CD4-positive, alpha-beta T cell (primary cell): ENCODE measurements at regions not wholly inside any gene's neighbourhood (a gene's known extent, or its start where the extent isn't known, plus 50 kb on each side); places are given as distances from the start of the nearest gene placed in this dataset.

Experiments used
- ATAC-seq: fragments of 200-7000 bp; cut with Tn5 transposase; one replicate; pipeline ENCODE4 v1.10.0; 2022; ENCODE audit warnings: mild to moderate bottlenecking; ENCODE audit not compliant: poor library complexity
- CTCF ChIA-PET: fragments of 350-600 bp; sonication (Branson Sonifier 250); formaldehyde crosslinking; loops from one replicate; lab custom pipeline; 2021; ENCODE audit warnings: antibody characterized with exemption, inconsistent platforms; lab: Charles Lee
- POLR2A ChIA-PET: fragments of 350-600 bp; sonication (Branson Sonifier 250); formaldehyde crosslinking; loops from one replicate; lab custom pipeline; 2021; ENCODE audit warnings: antibody characterized with exemption, inconsistent platforms; lab: Charles Lee
- DNase-seq, 14 experiments: peaks; one replicate each; pipeline ENCODE4 v3.0.0-alpha.2; 2013 to 2020; ENCODE audit warnings: mixed read lengths in 2 of 14
- H3K27ac ChIP-seq, 2 donors: one replicate each; pipeline versions ENCODE4 v1.5.1 to v1.7.0; 2013; ENCODE audit warnings: low read length in 2 of 2, low read depth in 1 of 2, mild to moderate bottlenecking in 1 of 2
- H3K27me3 ChIP-seq, 2 experiments: 1 replicate in 1 of 2; 2 replicates in 1 of 2; pipeline versions ENCODE4 v1.6.1 to v1.7.0; 2013; ENCODE audit warnings: low read length in 2 of 2, control low read depth in 1 of 2, mild to moderate bottlenecking in 1 of 2, moderate library complexity in 1 of 2; ENCODE audit not compliant: insufficient read depth in 2 of 2, control insufficient read depth in 1 of 2
- H3K36me3 ChIP-seq: one replicate; pipeline ENCODE4 v1.6.1; 2013; ENCODE audit warnings: low read length, control low read depth; ENCODE audit not compliant: insufficient read depth
- H3K4me1 ChIP-seq: one replicate; pipeline ENCODE4 v1.6.1; 2013; ENCODE audit warnings: low read length, control low read depth; ENCODE audit not compliant: insufficient read depth
- H3K4me3 ChIP-seq: one replicate; pipeline ENCODE4 v1.5.1; 2013; ENCODE audit warnings: mild to moderate bottlenecking, low read length, moderate library complexity
- H3K9me3 ChIP-seq, 2 experiments: 1 replicate in 1 of 2; 2 replicates in 1 of 2; pipeline versions ENCODE4 v1.6.1 to v1.7.0; 2013; ENCODE audit warnings: low read length in 2 of 2, mild to moderate bottlenecking in 2 of 2, control low read depth in 1 of 2, moderate library complexity in 1 of 2; ENCODE audit not compliant: control insufficient read depth in 1 of 2, insufficient read depth in 1 of 2
- H3K27ac Mint-ChIP-seq: one replicate; pipeline ENCODE4 v1.8.0; 2020; ENCODE audit warnings: mixed read lengths
- H3K27me3 Mint-ChIP-seq: one replicate; pipeline ENCODE4 v1.8.0; 2021; ENCODE audit warnings: mixed read lengths
- H3K36me3 Mint-ChIP-seq: one replicate; pipeline ENCODE4 v1.8.0; 2021; ENCODE audit warnings: low read depth, mixed read lengths
- H3K4me1 Mint-ChIP-seq: one replicate; pipeline ENCODE4 v1.8.0; 2021; ENCODE audit warnings: low read depth, mixed read lengths
- H3K4me3 Mint-ChIP-seq: one replicate; pipeline ENCODE4 v1.8.0; 2020; ENCODE audit warnings: mild to moderate bottlenecking, mixed read lengths
- H3K9me3 Mint-ChIP-seq: one replicate; pipeline ENCODE4 v1.8.0; 2020; ENCODE audit warnings: mixed read lengths
- intact Hi-C, 2 experiments: fragments of 100-400 bp; cut with DNase I in 1 of 2; cut with micrococcal nuclease in 1 of 2; formaldehyde crosslinking; loops; one replicate each; pipeline versions ENCODE4 v1.15.1 to v1.9.0; 2023 to 2025; cut with DNase I, micrococcal nuclease
- TF ChIP-seq, protein P1 (sequence below): fragments of 200-600 bp; IDR thresholded peaks from one replicate; pipeline ENCODE4 v1.8.0; 2022; ENCODE audit warnings: antibody characterized with exemption, mild to moderate bottlenecking

DNA sequence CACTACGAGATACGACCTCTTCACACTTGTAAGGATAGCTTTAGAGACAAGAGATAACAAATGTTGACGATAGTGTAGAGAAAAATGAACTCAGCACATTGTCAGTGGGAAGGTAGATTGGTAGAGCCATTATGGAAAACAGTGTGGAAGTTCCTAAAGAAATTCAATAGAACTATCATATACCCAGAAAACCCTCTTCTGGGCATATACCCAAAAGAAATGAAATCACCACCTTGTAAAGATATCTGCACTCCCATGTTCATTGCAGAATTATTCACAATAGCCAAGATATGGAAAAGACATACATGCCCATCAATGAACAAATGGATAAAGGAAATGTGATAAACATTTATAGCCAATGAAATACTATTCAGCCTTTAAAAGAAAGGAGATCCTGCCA, 499.8 kb upstream of the TBX3 start:
- ATAC-seq (no peak), DNase-seq (no peak)
- POLR2A ChIA-PET = no interaction called here
- Histone ChIP-seq H3K4me1 (no peaks in the 10 kb centered on the region), H3K4me3 (no peak overlapping the region), H3K27ac (no peak overlapping the region), H3K27me3 (no peaks in the 10 kb centered on the region), H3K36me3 (no peaks in the 10 kb centered on the region), H3K9me3 (peaks cover 4 to 6% of the 10 kb centered on the region in 2 experiments)
- TF ChIP-seq, protein P1, sequence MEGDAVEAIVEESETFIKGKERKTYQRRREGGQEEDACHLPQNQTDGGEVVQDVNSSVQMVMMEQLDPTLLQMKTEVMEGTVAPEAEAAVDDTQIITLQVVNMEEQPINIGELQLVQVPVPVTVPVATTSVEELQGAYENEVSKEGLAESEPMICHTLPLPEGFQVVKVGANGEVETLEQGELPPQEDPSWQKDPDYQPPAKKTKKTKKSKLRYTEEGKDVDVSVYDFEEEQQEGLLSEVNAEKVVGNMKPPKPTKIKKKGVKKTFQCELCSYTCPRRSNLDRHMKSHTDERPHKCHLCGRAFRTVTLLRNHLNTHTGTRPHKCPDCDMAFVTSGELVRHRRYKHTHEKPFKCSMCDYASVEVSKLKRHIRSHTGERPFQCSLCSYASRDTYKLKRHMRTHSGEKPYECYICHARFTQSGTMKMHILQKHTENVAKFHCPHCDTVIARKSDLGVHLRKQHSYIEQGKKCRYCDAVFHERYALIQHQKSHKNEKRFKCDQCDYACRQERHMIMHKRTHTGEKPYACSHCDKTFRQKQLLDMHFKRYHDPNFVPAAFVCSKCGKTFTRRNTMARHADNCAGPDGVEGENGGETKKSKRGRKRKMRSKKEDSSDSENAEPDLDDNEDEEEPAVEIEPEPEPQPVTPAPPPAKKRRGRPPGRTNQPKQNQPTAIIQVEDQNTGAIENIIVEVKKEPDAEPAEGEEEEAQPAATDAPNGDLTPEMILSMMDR = no peak
- CTCF ChIA-PET = no interaction called here
- peaks cover 4% of the 10 kb centered on the region for H3K9me3 Mint-ChIP-seq
- H3K36me3 Mint-ChIP-seq = no peaks in the 10 kb centered on the region
- intact Hi-C loops = no loop called here
- no peak overlapping the region for H3K4me3 Mint-ChIP-seq
- H3K27me3 Mint-ChIP-seq = no peaks in the 10 kb centered on the region
- no peak overlapping the region for H3K27ac Mint-ChIP-seq
- no peaks in the 10 kb centered on the region for H3K4me1 Mint-ChIP-seq

DNA sequence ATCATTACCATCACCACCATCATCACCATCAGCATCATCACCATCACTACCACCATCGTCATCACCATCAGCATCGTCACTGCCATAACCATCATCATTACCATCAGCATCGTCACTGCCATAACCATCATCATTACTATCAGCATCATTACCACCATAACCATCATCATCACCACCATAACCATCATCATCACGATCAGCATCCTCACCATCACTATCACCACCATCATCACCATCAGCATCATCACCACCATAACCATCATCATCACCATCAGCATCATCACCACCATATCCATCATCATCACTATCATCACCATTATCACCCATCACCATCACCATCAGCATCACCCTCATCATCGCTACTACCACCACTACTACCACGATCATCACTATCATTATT, 493.9 kb upstream of the TBX3 start:
- DNase-seq (no peak), ATAC-seq (no peak)
- H3K27me3 ChIP-seq = no peaks in the 10 kb centered on the region
- ChIA-PET CTCF (no interaction called here), POLR2A (no interaction called here)
- Mint-ChIP-seq H3K36me3 (no peaks in the 10 kb centered on the region), H3K27ac (no peak overlapping the region), H3K27me3 (no peaks in the 10 kb centered on the region), H3K9me3 (peaks cover 5% of the 10 kb centered on the region), H3K4me3 (no peak overlapping the region), H3K4me1 (no peaks in the 10 kb centered on the region)
- no peak overlapping the region for H3K4me3 ChIP-seq
- intact Hi-C loops = no loop called here
- TF ChIP-seq, protein P1 = no peak
- H3K36me3 ChIP-seq = no peaks in the 10 kb centered on the region
- H3K9me3 ChIP-seq = peaks cover 2 to 5% of the 10 kb centered on the region in 2 experiments
- no peak overlapping the region for H3K27ac ChIP-seq
- H3K4me1 ChIP-seq = no peaks in the 10 kb centered on the region

DNA sequence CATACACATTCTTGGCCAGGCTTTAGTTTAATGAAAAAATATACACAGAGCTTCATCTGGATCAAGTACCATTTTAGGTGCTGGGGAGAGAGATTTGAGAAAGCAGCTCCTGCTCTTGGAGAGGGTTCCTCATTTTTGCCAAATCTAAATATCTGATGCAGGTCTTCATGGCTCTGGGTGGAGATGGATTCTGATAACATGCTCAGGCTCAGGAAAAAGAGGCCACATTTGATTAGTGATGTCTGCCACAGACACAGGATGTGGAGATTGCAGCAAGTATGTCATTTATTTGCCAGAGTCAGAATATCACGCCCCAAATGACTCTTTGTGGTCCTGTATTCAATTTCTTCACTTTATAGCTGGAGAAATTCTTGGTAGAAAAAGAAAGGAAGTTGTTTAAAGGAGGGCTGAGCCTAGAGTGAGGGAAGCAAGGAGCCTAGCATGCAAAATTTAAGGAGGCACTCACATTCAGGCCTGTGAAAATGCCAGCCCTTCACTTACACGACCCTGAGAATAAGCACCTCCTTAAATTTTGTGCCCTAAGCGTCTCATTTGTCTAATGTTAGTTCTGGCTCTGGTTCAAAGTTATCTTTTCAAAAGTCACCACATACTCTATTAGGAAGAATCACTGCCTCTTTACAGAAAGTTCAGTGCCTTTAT, 492.9 kb upstream of the TBX3 start:
- ATAC-seq = no peak
- TF ChIP-seq, protein P1 = no peak
- Mint-ChIP-seq H3K4me3 (no peak overlapping the region), H3K4me1 (no peaks in the 10 kb centered on the region), H3K36me3 (no peaks in the 10 kb centered on the region), H3K27me3 (no peaks in the 10 kb centered on the region), H3K9me3 (peaks cover 5% of the 10 kb centered on the region), H3K27ac (no peak overlapping the region)
- no peak for DNase-seq
- ChIA-PET POLR2A (no interaction called here), CTCF (no interaction called here)
- Histone ChIP-seq H3K27me3 (no peaks in the 10 kb centered on the region), H3K4me1 (no peaks in the 10 kb centered on the region), H3K9me3 (peaks cover 0 to 5% of the 10 kb centered on the region in 2 experiments), H3K4me3 (no peak overlapping the region), H3K27ac (no peak overlapping the region), H3K36me3 (no peaks in the 10 kb centered on the region)
- intact Hi-C loops = no loop called here
